ENCODE measurements at regions not wholly inside any gene's neighbourhood (a gene's known extent, or its start where the extent isn't known, plus 50 kb on each side); places are given as distances from the start of the nearest gene placed in this dataset.

GRCh38 chr11:19380375-19380774 lies 139.6 kb upstream of the E2F8 start:
- H3K36me3 ChIP-seq = no peaks in the 10 kb centered on the region
- H3K27ac ChIP-seq = no peak overlapping the region
- H3K4me1 ChIP-seq = peaks cover 0 to 13% of the 10 kb centered on the region in 2 donors
- H3K4me3 ChIP-seq = no peak overlapping the region
- H3K9me3 ChIP-seq = no peaks in the 10 kb centered on the region
- H3K27me3 ChIP-seq = no peaks in the 10 kb centered on the region
- TF ChIP-seq CTCF (IDR thresholded peaks at IDR 0.05) = no peak
- peak; percentile 69 for DNase-seq (ENCODE audit: low spot score)

- H3K4me1 ChIP-seq = peaks cover 0 to 13% of the 10 kb centered on the region in 2 donors
- TF ChIP-seq CTCF (IDR thresholded peaks at IDR 0.05) = no peak
- no peaks in the 10 kb centered on the region for H3K9me3 ChIP-seq
- DNase-seq (ENCODE audit: low spot score) = no peak
- no peaks in the 10 kb centered on the region for H3K27me3 ChIP-seq
- H3K4me3 ChIP-seq = no peak overlapping the region
- no peaks in the 10 kb centered on the region for H3K36me3 ChIP-seq
- H3K27ac ChIP-seq = no peak overlapping the region
These were observed 138.7 kb upstream of the E2F8 start for GRCh38 chr11:19379465-19379864.

- no peak overlapping the region for H3K27ac ChIP-seq
- H3K4me1 ChIP-seq = peaks cover 0 to 13% of the 10 kb centered on the region in 2 donors
- TF ChIP-seq CTCF (IDR thresholded peaks at IDR 0.05) = no peak
- H3K27me3 ChIP-seq = no peaks in the 10 kb centered on the region
- no peaks in the 10 kb centered on the region for H3K9me3 ChIP-seq
- H3K4me3 ChIP-seq = no peak overlapping the region
- no peaks in the 10 kb centered on the region for H3K36me3 ChIP-seq
- no peak for DNase-seq (ENCODE audit: low spot score)
These were observed 138.1 kb upstream of the E2F8 start for GRCh38 chr11:19378814-19379213.

- no peak overlapping the region for H3K4me3 ChIP-seq
- DNase-seq (ENCODE audit: low spot score) = no peak
- TF ChIP-seq CTCF (IDR thresholded peaks at IDR 0.05) = no peak
- no peaks in the 10 kb centered on the region for H3K36me3 ChIP-seq
- no peak overlapping the region for H3K27ac ChIP-seq
- H3K4me1 ChIP-seq = peaks cover 0 to 13% of the 10 kb centered on the region in 2 donors
- H3K9me3 ChIP-seq = no peaks in the 10 kb centered on the region
- no peaks in the 10 kb centered on the region for H3K27me3 ChIP-seq
These were observed 137.1 kb upstream of the E2F8 start for GRCh38 chr11:19377881-19378280.

GRCh38 chr11:19375440-19375839 lies 134.7 kb upstream of the E2F8 start:
- peaks cover 0 to 10% of the 10 kb centered on the region in 2 donors for H3K4me1 ChIP-seq
- DNase-seq (ENCODE audit: low spot score) = no peak
- no peak for TF ChIP-seq CTCF (IDR thresholded peaks at IDR 0.05)
- H3K36me3 ChIP-seq = no peaks in the 10 kb centered on the region
- H3K27ac ChIP-seq = no peak overlapping the region
- no peaks in the 10 kb centered on the region for H3K27me3 ChIP-seq
- H3K4me3 ChIP-seq = no peak overlapping the region
- no peaks in the 10 kb centered on the region for H3K9me3 ChIP-seq

GRCh38 chr11:19374151-19374569 lies 133.4 kb upstream of the E2F8 start:
- Histone ChIP-seq H3K9me3 (no peaks in the 10 kb centered on the region), H3K4me1 (peaks cover 0 to 23% of the 10 kb centered on the region in 2 donors), H3K4me3 (no peak overlapping the region), H3K27ac (no peak overlapping the region), H3K36me3 (no peaks in the 10 kb centered on the region), H3K27me3 (no peaks in the 10 kb centered on the region)
- no peak for TF ChIP-seq CTCF (IDR thresholded peaks at IDR 0.05)
- DNase-seq (ENCODE audit: low spot score) = no peak

Data from right atrium auricular region (tissue), 2 donors.